Kidney epithelial cell (primary cell): ENCODE measurements at regions not wholly inside any gene's neighbourhood (a gene's known extent, or its start where the extent isn't known, plus 50 kb on each side); places are given as distances from the start of the nearest gene placed in this dataset.

Experiments
- DNase-seq: peaks from one replicate; pipeline ENCODE4 v3.0.0-alpha.2; 2010; ENCODE audit warnings: low read depth
- H3K27me3 ChIP-seq: 2 replicates; pipeline ENCODE4 v1.6.0; 2011; ENCODE audit warnings: low read length; ENCODE audit not compliant: control insufficient read depth, insufficient read depth
- H3K36me3 ChIP-seq: 2 replicates; pipeline ENCODE4 v1.5.1; 2011; ENCODE audit warnings: low read length; ENCODE audit not compliant: control insufficient read depth, insufficient read depth
- H3K4me3 ChIP-seq: 2 replicates; pipeline ENCODE4 v1.5.1; 2011; ENCODE audit warnings: low read depth, mild to moderate bottlenecking, control low read depth, low read length
- TF ChIP-seq, protein P1 (sequence below): IDR thresholded peaks from 2 replicates; pipeline ENCODE4 v1.5.1; 2011; ENCODE audit warnings: mild to moderate bottlenecking, moderate library complexity, low read length, control low read depth, inconsistent platforms; ENCODE audit not compliant: insufficient read depth, poor library complexity, severe bottlenecking

DNA sequence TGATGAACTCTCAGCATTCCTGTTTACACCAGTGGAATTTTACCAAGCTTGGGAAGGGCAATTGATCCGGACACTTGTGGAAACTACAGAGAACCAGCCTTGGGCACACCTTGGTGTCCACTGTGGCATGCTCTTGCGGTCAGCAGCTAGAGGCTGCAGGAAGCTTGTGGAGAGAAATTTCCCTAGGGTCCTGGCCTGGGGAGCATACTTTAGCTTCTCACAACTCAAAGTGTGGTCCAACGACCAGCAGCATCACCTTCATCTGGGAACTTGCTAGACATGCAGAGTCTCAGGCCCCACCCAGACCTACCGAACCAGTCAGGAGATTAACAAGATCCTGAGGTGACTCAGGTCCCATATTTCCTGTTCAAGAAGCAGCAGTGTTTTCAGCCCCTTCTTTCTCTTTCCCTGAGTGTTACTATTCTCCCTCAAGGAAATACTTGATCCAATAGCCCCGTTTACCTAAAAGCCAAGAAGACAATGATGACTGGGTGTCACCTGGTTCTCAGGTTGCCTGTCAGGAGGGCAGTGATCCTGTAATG lies 55.7 kb upstream of the KCNE2 start:
- Histone ChIP-seq H3K36me3 (no peaks in the 10 kb centered on the region), H3K4me3 (no peak overlapping the region), H3K27me3 (no peaks in the 10 kb centered on the region)
- TF ChIP-seq, protein P1, sequence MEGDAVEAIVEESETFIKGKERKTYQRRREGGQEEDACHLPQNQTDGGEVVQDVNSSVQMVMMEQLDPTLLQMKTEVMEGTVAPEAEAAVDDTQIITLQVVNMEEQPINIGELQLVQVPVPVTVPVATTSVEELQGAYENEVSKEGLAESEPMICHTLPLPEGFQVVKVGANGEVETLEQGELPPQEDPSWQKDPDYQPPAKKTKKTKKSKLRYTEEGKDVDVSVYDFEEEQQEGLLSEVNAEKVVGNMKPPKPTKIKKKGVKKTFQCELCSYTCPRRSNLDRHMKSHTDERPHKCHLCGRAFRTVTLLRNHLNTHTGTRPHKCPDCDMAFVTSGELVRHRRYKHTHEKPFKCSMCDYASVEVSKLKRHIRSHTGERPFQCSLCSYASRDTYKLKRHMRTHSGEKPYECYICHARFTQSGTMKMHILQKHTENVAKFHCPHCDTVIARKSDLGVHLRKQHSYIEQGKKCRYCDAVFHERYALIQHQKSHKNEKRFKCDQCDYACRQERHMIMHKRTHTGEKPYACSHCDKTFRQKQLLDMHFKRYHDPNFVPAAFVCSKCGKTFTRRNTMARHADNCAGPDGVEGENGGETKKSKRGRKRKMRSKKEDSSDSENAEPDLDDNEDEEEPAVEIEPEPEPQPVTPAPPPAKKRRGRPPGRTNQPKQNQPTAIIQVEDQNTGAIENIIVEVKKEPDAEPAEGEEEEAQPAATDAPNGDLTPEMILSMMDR: no peak
- DNase-seq: no peak

DNA sequence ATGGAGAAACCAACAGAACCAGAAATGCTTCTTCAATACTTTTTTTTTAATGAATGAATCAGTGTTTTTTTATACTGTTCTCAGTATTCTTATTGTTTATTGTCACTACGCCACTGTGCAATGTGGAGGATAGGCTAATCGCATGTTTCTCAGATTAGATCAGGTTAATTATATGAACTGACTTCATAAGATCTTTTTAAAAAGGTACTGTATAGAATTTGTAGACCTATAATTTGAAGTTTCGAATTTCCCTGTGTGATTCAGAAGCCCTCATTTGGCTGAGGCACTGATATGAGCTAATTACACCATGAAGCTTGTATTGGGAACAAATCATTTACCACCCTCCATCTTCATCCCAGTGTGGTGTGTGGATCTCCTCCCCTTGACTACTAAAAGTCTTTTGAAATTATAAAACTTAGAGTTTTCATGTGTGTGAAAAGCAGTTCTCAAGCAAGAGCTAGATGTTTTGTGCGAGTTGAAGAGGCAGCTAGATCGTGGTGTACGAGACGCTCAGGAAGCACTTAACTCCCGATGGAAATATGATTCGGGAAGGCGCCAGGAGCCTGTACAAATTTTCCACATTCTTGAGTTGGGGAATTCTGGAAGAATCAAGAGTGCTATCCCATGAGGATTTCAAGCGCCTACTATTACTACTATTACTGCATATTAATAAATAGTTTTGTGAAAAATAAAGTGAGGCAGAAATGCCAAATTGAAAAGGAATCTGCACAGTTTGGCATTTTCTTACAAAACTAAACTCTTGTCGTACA lies 52.1 kb upstream of the KCNE2 start:
- no peaks in the 10 kb centered on the region for H3K27me3 ChIP-seq
- H3K36me3 ChIP-seq: no peaks in the 10 kb centered on the region
- H3K4me3 ChIP-seq: no peak overlapping the region
- DNase-seq: no peak
- TF ChIP-seq, protein P1: no peak

DNA sequence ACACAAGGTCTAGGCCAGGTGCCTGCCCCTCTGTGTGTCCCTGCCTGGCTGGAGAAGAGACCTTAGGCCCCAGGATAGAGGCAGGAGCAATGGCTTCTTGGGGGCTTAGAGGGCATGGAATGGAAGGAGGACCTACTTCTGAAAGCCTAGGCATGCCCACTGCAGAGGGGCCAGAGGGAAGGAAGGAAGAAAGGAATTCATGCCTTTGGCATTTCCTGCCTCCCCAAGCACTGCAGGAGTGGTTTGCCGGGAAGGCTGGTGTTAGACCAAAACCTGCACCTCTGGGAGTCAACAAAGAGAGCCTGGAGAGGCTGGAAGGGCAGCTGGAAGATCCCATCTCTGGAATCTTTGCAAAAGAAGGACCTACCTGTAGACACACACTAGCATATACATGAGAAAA lies 50.7 kb upstream of the KCNE2 start:
- Histone ChIP-seq H3K36me3 (no peaks in the 10 kb centered on the region), H3K27me3 (no peaks in the 10 kb centered on the region), H3K4me3 (no peak overlapping the region)
- no peak for DNase-seq
- TF ChIP-seq, protein P1: no peak
